HEK293T (cell line): ENCODE measurements at regions not wholly inside any gene's neighbourhood (a gene's known extent, or its start where the extent isn't known, plus 50 kb on each side); places are given as distances from the start of the nearest gene placed in this dataset.
A peak's percentile ranks its signal among the peaks of the same experiment; 100 is the strongest.

Experiments
- CTCF ChIA-PET: fragments of 350-600 bp; formaldehyde crosslinking; extraction: SDS; loops from one replicate; lab custom pipeline; 2021; ENCODE audit warnings: antibody characterized with exemption, inconsistent platforms; lab: Yijun Ruan, JAX
- POLR2A ChIA-PET: fragments of 350-600 bp; formaldehyde crosslinking; extraction: SDS; loops from one replicate; lab custom pipeline; 2020; ENCODE audit warnings: antibody characterized with exemption, inconsistent platforms; lab: Yijun Ruan, JAX
- DNase-seq: peaks from one replicate; pipeline ENCODE4 v3.0.0; 2012; ENCODE audit warnings: mixed read lengths; ENCODE audit errors: extremely low spot score
- ARNT ChIP-seq: fragments of 450-650 bp; IDR thresholded peaks from 2 replicates; pipeline ENCODE4 v1.6.1; 2017; ENCODE audit warnings: mild to moderate bottlenecking
- BHLHE40 ChIP-seq: fragments of 450-650 bp; IDR thresholded peaks from 2 replicates; pipeline ENCODE4 v1.6.1; 2016; ENCODE audit warnings: mild to moderate bottlenecking, moderate library complexity, borderline replicate concordance
- CTBP1 ChIP-seq: fragments of 450-650 bp; IDR thresholded peaks from 2 replicates; pipeline ENCODE4 v1.6.1; 2016; ENCODE audit warnings: borderline replicate concordance
- ELF4 ChIP-seq: fragments of 450-650 bp; IDR thresholded peaks from 2 replicates; pipeline ENCODE4 v1.6.1; 2017; ENCODE audit warnings: antibody characterized with exemption
- FOXA1 ChIP-seq: fragments of 450-650 bp; IDR thresholded peaks from 2 replicates; pipeline ENCODE4 v1.6.1; 2016; ENCODE audit warnings: mild to moderate bottlenecking
- FOXK2 ChIP-seq: fragments of 450-650 bp; IDR thresholded peaks from 2 replicates; pipeline ENCODE4 v1.6.1; 2016; ENCODE audit warnings: mild to moderate bottlenecking
- FOXM1 ChIP-seq: fragments of 450-650 bp; IDR thresholded peaks from 2 replicates; pipeline ENCODE4 v1.6.1; 2017; ENCODE audit warnings: mild to moderate bottlenecking, borderline replicate concordance
- HDGF ChIP-seq: fragments of 450-650 bp; IDR thresholded peaks from 2 replicates; pipeline ENCODE4 v1.6.1; 2017; ENCODE audit warnings: antibody characterized with exemption, borderline replicate concordance
- L3MBTL2 ChIP-seq: fragments of 450-650 bp; conservative IDR thresholded peaks from 2 replicates; pipeline ENCODE4 v1.6.1; 2016; ENCODE audit warnings: mild to moderate bottlenecking
- LEF1 ChIP-seq: fragments of 450-650 bp; IDR thresholded peaks from 2 replicates; pipeline ENCODE4 v1.6.1; 2017; ENCODE audit warnings: mild to moderate bottlenecking, borderline replicate concordance
- NFRKB ChIP-seq: fragments of 450-650 bp; IDR thresholded peaks from 2 replicates; pipeline ENCODE4 v1.6.1; 2016; ENCODE audit warnings: mild to moderate bottlenecking, moderate library complexity
- SP1 ChIP-seq: fragments of 450-650 bp; IDR thresholded peaks from 2 replicates; pipeline ENCODE4 v1.6.1; 2017
- SUZ12 ChIP-seq: fragments of 450-650 bp; IDR thresholded peaks from 2 replicates; pipeline ENCODE4 v1.6.1; 2016; ENCODE audit warnings: mild to moderate bottlenecking
- TARDBP ChIP-seq: fragments of 450-650 bp; IDR thresholded peaks from 2 replicates; pipeline ENCODE4 v1.6.1; 2016
- ZNF384 ChIP-seq: fragments of 450-650 bp; IDR thresholded peaks from 2 replicates; pipeline ENCODE4 v1.6.1; 2016
- TF ChIP-seq, protein P1 (sequence below): fragments of 450-650 bp; IDR thresholded peaks from 2 replicates; pipeline ENCODE4 v1.6.1; 2016

DNA sequence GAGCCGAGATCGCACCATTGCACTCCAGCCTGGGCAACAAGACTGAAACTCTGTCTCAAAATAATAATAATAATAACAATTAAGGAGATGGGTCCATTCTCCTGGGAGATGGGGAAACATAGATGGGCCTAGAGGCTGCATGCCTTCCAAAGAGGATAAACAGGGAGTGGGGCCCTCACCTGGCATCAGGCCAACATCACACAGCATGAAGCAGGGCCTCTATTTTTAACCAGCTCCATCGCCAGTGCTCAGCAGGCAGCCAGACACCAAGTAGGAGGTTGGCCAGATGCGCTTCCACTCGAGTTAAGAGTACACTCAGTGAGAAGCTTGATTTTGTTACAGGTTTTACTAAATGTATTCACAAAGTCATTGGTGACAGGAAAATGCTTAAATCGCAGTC lies 352.0 kb downstream of the RRAGC start:
- no peak for TF ChIP-seq LEF1
- TF ChIP-seq CTBP1, result no peak
- no peak for TF ChIP-seq HDGF
- TF ChIP-seq FOXM1, result no peak
- TF ChIP-seq TARDBP, result no peak
- TF ChIP-seq BHLHE40, result no peak
- TF ChIP-seq L3MBTL2, result no peak
- no peak for TF ChIP-seq SUZ12
- TF ChIP-seq ELF4, result no peak
- TF ChIP-seq FOXA1, result no peak
- TF ChIP-seq NFRKB, result no peak
- no peak for TF ChIP-seq SP1
- no peak for TF ChIP-seq FOXK2
- no peak for DNase-seq
- CTCF ChIA-PET, result no interaction called here
- POLR2A ChIA-PET, result no interaction called here

DNA sequence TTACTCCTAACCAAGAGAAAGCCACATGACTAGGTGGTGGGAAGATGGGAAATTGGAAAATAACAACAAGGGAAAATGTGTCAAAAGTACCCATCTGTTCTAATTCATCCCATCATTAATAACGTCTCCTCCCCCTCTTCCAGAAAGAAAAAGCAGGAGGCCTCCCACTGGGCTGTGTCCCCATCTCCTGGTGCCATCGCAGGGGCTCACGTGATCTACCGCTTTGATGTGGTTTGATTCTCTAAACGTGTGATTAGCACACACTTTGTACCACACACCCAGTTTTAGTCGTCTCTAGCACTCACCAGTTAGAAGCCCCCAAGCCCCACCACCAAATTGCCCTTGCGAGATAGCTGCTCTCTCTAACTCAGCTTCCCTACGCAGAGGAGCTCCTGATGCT lies 353.6 kb downstream of the RRAGC start:
- ChIA-PET POLR2A (no interaction called here), CTCF (no interaction called here)
- DNase-seq, result no peak
- no peak for TF ChIP-seq L3MBTL2
- no peak for TF ChIP-seq ZNF384
- no peak for TF ChIP-seq SUZ12
- no peak for TF ChIP-seq FOXK2
- TF ChIP-seq FOXA1, result no peak
- TF ChIP-seq ELF4, result no peak
- TF ChIP-seq SP1, result no peak
- no peak for TF ChIP-seq CTBP1
- TF ChIP-seq LEF1, result no peak
- TF ChIP-seq TARDBP, result no peak
- no peak for TF ChIP-seq ARNT
- TF ChIP-seq, protein P1, sequence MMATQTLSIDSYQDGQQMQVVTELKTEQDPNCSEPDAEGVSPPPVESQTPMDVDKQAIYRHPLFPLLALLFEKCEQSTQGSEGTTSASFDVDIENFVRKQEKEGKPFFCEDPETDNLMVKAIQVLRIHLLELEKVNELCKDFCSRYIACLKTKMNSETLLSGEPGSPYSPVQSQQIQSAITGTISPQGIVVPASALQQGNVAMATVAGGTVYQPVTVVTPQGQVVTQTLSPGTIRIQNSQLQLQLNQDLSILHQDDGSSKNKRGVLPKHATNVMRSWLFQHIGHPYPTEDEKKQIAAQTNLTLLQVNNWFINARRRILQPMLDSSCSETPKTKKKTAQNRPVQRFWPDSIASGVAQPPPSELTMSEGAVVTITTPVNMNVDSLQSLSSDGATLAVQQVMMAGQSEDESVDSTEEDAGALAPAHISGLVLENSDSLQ, result no peak
- TF ChIP-seq BHLHE40, result no peak
- no peak for TF ChIP-seq NFRKB
- no peak for TF ChIP-seq FOXM1

DNA sequence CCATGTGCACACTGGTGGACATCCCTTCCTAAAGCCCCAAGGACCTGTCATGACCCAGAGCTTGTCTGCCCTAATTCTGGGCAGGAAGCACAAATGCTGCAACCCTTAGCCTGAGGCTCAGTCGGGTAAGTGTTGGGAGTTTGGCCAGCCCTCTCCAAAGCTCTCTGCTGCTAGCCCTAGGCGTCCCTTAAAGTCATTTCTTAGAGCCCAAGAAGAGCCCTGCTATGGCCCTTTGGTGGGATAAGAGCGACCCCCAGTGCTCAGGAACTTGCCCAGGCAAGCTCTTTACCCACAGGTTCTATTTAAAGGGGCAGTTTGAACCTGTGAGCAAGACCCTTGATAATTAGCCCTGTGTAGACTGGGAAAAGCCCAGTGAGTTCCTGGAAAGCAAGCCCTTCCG lies 356.8 kb downstream of the RRAGC start:
- ChIA-PET POLR2A (no interaction called here), CTCF (interaction anchor here (0.6 kb wide), 1 partner anchor 246 kb away, joined by 3 read pairs; no protein-coding TSS in a partner anchor)
- DNase-seq, result no peak
- TF ChIP-seq TARDBP (no peak), FOXA1 (no peak), ARNT (no peak), LEF1 (no peak), FOXM1 (no peak), HDGF (no peak), CTBP1 (no peak), NFRKB (no peak), ELF4 (no peak), ZNF384 (no peak), FOXK2 (no peak), SUZ12 (no peak), L3MBTL2 (no peak), BHLHE40 (no peak)
- TF ChIP-seq, protein P1, result no peak

DNA sequence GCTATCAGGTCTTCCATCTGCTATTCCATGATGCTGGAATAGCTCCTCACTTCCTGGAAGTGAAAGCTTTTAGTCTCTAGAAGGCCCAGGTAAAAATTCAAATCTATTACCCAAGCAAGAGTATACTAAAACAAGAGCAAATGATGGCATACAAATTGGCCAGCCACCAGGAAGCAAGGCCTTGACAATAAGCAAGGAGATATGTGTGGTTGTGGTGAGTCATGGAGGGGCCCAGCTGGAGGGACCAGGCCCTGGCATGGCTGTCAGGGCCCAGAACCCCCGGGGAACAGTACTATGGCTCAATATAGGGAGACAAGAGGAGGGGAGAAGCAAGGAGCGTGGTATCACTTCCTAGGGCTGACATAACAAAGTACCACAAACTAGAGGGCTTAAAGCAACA lies 358.7 kb downstream of the RRAGC start:
- ChIA-PET POLR2A (interaction anchor here (1.0 kb wide), 1 partner anchor 309 kb away, joined by 3 read pairs; no protein-coding TSS in a partner anchor), CTCF (interaction anchor here (1.9 kb wide), 1 partner anchor 12 kb away, joined by 4 read pairs; no protein-coding TSS in a partner anchor)
- TF ChIP-seq ELF4, result no peak
- no peak for TF ChIP-seq ARNT
- TF ChIP-seq ZNF384, result no peak
- no peak for TF ChIP-seq TARDBP
- no peak for TF ChIP-seq LEF1
- TF ChIP-seq FOXK2, result no peak
- no peak for TF ChIP-seq FOXA1
- no peak for TF ChIP-seq L3MBTL2
- TF ChIP-seq CTBP1, result no peak
- TF ChIP-seq BHLHE40, result no peak
- TF ChIP-seq NFRKB, result no peak
- no peak for TF ChIP-seq FOXM1
- TF ChIP-seq, protein P1, result no peak
- TF ChIP-seq SP1, result no peak
- no peak for TF ChIP-seq HDGF
- no peak for TF ChIP-seq SUZ12
- DNase-seq, result no peak

DNA sequence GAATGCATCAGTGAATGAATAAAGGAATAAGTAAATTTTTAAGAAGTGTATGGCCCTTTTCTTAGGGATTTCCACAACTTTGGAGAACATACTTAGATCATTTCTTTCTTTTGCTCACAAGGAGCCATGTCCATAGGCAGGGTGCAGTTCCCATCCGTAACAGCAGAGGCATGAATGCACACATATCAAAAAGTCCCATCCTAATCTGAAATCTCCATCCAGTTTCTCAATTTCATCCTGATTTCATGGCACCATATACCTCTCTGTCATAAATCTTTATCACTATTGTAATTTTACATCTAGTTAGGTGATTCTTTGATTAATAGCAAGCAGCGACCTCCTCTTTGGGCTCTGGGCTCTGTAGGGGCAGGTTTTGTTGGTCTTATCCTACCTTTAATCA lies 359.2 kb downstream of the RRAGC start:
- CTCF ChIA-PET, result interaction anchor here (1.0 to 1.9 kb wide), 2 partner anchors 10 to 12 kb away, joined by 4 read pairs; no protein-coding TSS in a partner anchor
- peak; percentile 44 for DNase-seq

More for the DNA sequence above, 359.2 kb downstream of the RRAGC start:
- no peak for TF ChIP-seq FOXM1
- TF ChIP-seq FOXK2, result no peak
- no peak for TF ChIP-seq ZNF384
- no peak for TF ChIP-seq TARDBP
- no peak for TF ChIP-seq SP1
- TF ChIP-seq SUZ12, result no peak
- TF ChIP-seq LEF1, result no peak
- no peak for TF ChIP-seq L3MBTL2
- no peak for TF ChIP-seq NFRKB
- TF ChIP-seq, protein P1, result no peak
- TF ChIP-seq ELF4, result no peak
- no peak for TF ChIP-seq HDGF
- TF ChIP-seq ARNT, result no peak
- POLR2A ChIA-PET, result interaction anchor here (1.0 kb wide), 1 partner anchor 309 kb away, joined by 3 read pairs; no protein-coding TSS in a partner anchor
